ENCODE measurements at regions not wholly inside any gene's neighbourhood (a gene's known extent, or its start where the extent isn't known, plus 50 kb on each side); places are given as distances from the start of the nearest gene placed in this dataset.

DNA sequence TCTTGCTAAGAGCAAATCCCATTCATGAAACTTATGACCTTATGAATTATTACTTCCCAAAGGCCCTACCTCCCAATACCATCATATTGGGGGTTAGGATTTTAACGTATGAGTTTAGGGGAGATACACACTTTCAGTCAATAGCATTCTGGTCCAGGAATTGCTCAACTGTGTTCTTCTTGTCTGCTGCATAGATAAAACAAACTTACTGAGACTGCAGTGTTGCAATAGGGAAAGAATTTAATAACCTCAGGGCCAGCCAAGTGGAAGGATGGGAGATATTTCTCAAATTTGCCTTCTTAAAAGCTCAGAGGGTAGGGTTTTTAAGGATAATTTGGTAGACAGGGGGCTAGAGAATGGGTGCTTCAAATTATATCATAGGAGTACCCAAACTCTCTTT is 625.8 kb downstream of the OTOL1 start:
- H3K4me3 ChIP-seq (replicated peaks in 1 of 4; ENCODE audit: control extremely low read depth in 1 of 4, insufficient read depth in 1 of 4, low read depth in 3 of 4, low read length in 4 of 4), result no peak overlapping the region
- H3K4me2 ChIP-seq (ENCODE audit: extremely low read depth, insufficient read depth, low read length), result no peak overlapping the region
- DNase-seq (ENCODE audit: low read depth in 2 of 2), result peak; percentile 13 to 58

DNA sequence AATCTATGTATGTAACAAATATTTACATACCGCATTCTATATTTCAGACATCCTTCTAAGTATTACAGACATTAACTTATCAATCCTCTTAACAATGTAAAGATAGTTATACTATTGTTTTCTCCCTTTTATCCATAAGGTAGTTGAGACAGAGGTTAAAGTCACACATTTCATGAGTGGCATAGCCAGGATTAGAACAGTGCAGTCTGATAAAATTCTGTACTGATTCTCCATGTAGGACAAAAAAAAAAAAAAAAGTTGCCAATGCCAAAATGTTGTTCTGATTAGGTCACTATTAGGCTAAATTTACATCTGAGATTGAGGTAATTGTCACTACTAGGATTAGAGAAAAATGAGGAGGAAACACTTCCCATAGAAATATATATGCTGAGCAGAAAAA is 629.2 kb downstream of the OTOL1 start:
- no peak for TF ChIP-seq EZH2 (IDR thresholded peaks at IDR 0.05; ENCODE audit: low read length, missing control alignments)
- TF ChIP-seq, protein P1, sequence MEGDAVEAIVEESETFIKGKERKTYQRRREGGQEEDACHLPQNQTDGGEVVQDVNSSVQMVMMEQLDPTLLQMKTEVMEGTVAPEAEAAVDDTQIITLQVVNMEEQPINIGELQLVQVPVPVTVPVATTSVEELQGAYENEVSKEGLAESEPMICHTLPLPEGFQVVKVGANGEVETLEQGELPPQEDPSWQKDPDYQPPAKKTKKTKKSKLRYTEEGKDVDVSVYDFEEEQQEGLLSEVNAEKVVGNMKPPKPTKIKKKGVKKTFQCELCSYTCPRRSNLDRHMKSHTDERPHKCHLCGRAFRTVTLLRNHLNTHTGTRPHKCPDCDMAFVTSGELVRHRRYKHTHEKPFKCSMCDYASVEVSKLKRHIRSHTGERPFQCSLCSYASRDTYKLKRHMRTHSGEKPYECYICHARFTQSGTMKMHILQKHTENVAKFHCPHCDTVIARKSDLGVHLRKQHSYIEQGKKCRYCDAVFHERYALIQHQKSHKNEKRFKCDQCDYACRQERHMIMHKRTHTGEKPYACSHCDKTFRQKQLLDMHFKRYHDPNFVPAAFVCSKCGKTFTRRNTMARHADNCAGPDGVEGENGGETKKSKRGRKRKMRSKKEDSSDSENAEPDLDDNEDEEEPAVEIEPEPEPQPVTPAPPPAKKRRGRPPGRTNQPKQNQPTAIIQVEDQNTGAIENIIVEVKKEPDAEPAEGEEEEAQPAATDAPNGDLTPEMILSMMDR (conservative IDR thresholded peaks at IDR 0.05 in 1 of 2, IDR thresholded peaks at IDR 0.05 in 1 of 2; ENCODE audit: low read depth in 1 of 2, low read length in 2 of 2), result no peak
- no peak for DNase-seq (ENCODE audit: low read depth in 2 of 2)
- Histone ChIP-seq H2AFZ (ENCODE audit: low read length) (no peak overlapping the region), H3K9me3 (ENCODE audit: control insufficient read depth, insufficient read depth, low read depth, low read length) (no peaks in the 10 kb centered on the region), H3K4me1 (ENCODE audit: control insufficient read depth, extremely low read depth, insufficient read depth, low read length) (no peaks in the 10 kb centered on the region), H3K79me2 (ENCODE audit: control insufficient read depth, insufficient read depth, low read length) (no peaks in the 10 kb centered on the region), H3K9ac (ENCODE audit: insufficient read depth, low read length) (no peak overlapping the region), H3K27ac (ENCODE audit: insufficient read depth, low read length) (no peak overlapping the region), H3K27me3 (ENCODE audit: control insufficient read depth, insufficient read depth, low read length) (no peaks in the 10 kb centered on the region), H4K20me1 (ENCODE audit: control insufficient read depth, extremely low read depth, insufficient read depth, low read length) (no peaks in the 10 kb centered on the region), H3K4me3 (replicated peaks in 1 of 4; ENCODE audit: control extremely low read depth in 1 of 4, insufficient read depth in 1 of 4, low read depth in 3 of 4, low read length in 4 of 4) (no peak overlapping the region), H3K4me2 (ENCODE audit: extremely low read depth, insufficient read depth, low read length) (no peak overlapping the region), H3K36me3 (ENCODE audit: control insufficient read depth, insufficient read depth, low read length) (no peaks in the 10 kb centered on the region)

More for the DNA sequence above, 625.8 kb downstream of the OTOL1 start:
- H3K9ac ChIP-seq (ENCODE audit: insufficient read depth, low read length), result no peak overlapping the region
- H3K27me3 ChIP-seq (ENCODE audit: control insufficient read depth, insufficient read depth, low read length), result no peaks in the 10 kb centered on the region
- H4K20me1 ChIP-seq (ENCODE audit: control insufficient read depth, extremely low read depth, insufficient read depth, low read length), result no peaks in the 10 kb centered on the region
- no peaks in the 10 kb centered on the region for H3K4me1 ChIP-seq (ENCODE audit: control insufficient read depth, extremely low read depth, insufficient read depth, low read length)
- no peak overlapping the region for H3K27ac ChIP-seq (ENCODE audit: insufficient read depth, low read length)
- H3K79me2 ChIP-seq (ENCODE audit: control insufficient read depth, insufficient read depth, low read length), result no peaks in the 10 kb centered on the region
- H2AFZ ChIP-seq (ENCODE audit: low read length), result no peak overlapping the region
- H3K36me3 ChIP-seq (ENCODE audit: control insufficient read depth, insufficient read depth, low read length), result no peaks in the 10 kb centered on the region
- no peak for TF ChIP-seq EZH2 (IDR thresholded peaks at IDR 0.05; ENCODE audit: low read length, missing control alignments)
- TF ChIP-seq, protein P1 (conservative IDR thresholded peaks at IDR 0.05 in 1 of 2, IDR thresholded peaks at IDR 0.05 in 1 of 2; ENCODE audit: low read depth in 1 of 2, low read length in 2 of 2), result no peak
- H3K9me3 ChIP-seq (ENCODE audit: control insufficient read depth, insufficient read depth, low read depth, low read length), result no peaks in the 10 kb centered on the region

DNA sequence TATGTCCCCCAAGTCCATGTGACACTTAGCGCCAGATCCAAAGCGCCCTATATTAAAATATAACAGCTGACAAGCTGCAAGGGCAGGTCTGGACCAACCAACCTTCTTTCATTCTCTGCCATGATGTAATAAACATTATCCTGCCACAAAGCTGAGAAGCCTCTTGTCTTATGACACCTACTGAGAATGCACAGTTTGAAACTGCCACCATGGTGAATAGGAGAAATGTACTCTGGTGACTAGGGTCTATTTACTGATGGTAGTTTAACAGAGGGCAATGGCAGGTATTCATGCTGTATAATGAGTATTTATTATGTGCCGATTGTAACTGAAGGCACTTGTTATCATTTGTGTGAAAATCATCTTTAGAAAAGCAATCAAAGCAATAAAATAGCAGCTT is 634.0 kb downstream of the OTOL1 start:
- TF ChIP-seq, protein P1 (conservative IDR thresholded peaks at IDR 0.05 in 1 of 2, IDR thresholded peaks at IDR 0.05 in 1 of 2; ENCODE audit: low read depth in 1 of 2, low read length in 2 of 2), result no peak
- no peak for TF ChIP-seq EZH2 (IDR thresholded peaks at IDR 0.05; ENCODE audit: low read length, missing control alignments)
- no peak for DNase-seq (ENCODE audit: low read depth in 2 of 2)
- no peak overlapping the region for H2AFZ ChIP-seq (ENCODE audit: low read length)
- no peaks in the 10 kb centered on the region for H3K4me1 ChIP-seq (ENCODE audit: control insufficient read depth, extremely low read depth, insufficient read depth, low read length)
- H3K36me3 ChIP-seq (ENCODE audit: control insufficient read depth, insufficient read depth, low read length), result no peaks in the 10 kb centered on the region
- H3K27ac ChIP-seq (ENCODE audit: insufficient read depth, low read length), result no peak overlapping the region
- H3K4me3 ChIP-seq (replicated peaks in 1 of 4; ENCODE audit: control extremely low read depth in 1 of 4, insufficient read depth in 1 of 4, low read depth in 3 of 4, low read length in 4 of 4), result no peak overlapping the region
- H3K79me2 ChIP-seq (ENCODE audit: control insufficient read depth, insufficient read depth, low read length), result no peaks in the 10 kb centered on the region
- no peak overlapping the region for H3K4me2 ChIP-seq (ENCODE audit: extremely low read depth, insufficient read depth, low read length)
- H3K9ac ChIP-seq (ENCODE audit: insufficient read depth, low read length), result no peak overlapping the region
- no peaks in the 10 kb centered on the region for H4K20me1 ChIP-seq (ENCODE audit: control insufficient read depth, extremely low read depth, insufficient read depth, low read length)
- H3K9me3 ChIP-seq (ENCODE audit: control insufficient read depth, insufficient read depth, low read depth, low read length), result no peaks in the 10 kb centered on the region
- no peaks in the 10 kb centered on the region for H3K27me3 ChIP-seq (ENCODE audit: control insufficient read depth, insufficient read depth, low read length)
